Stimulated activated naive CD4-positive, alpha-beta T cell (primary cell): ENCODE measurements at regions not wholly inside any gene's neighbourhood (a gene's known extent, or its start where the extent isn't known, plus 50 kb on each side); places are given as distances from the start of the nearest gene placed in this dataset.

Experiments
- DNase-seq, 6 experiments: peaks; one replicate each; lab custom pipeline; 2025; lab: John Stamatoyannopoulos, UW

- DNase-seq: no peak
Measured at GRCh38 chr3:36192901-36193300, 187.4 kb upstream of the STAC start.

GRCh38 chr3:36193448-36193847, 186.9 kb upstream of the STAC start:
- DNase-seq: no peak

- DNase-seq: no peak
Measured at GRCh38 chr3:36196058-36196457, 184.2 kb upstream of the STAC start.

GRCh38 chr3:36197151-36197550, 183.2 kb upstream of the STAC start:
- no peak for DNase-seq

GRCh38 chr3:36201546-36201945, 178.8 kb upstream of the STAC start:
- DNase-seq: no peak

GRCh38 chr3:36206956-36207580, 173.2 kb upstream of the STAC start:
- DNase-seq: no peak

GRCh38 chr3:36210840-36211651, 169.3 kb upstream of the STAC start:
- DNase-seq: no peak

GRCh38 chr3:36211652-36211999, 168.7 kb upstream of the STAC start:
- no peak for DNase-seq

- DNase-seq: no peak
Measured at GRCh38 chr3:36212251-36212650, 168.1 kb upstream of the STAC start.

GRCh38 chr3:36214460-36214859, 165.8 kb upstream of the STAC start:
- DNase-seq: no peak

- DNase-seq: no peak
Measured at GRCh38 chr3:36215241-36215640, 165.1 kb upstream of the STAC start.

- DNase-seq: no peak
Measured at GRCh38 chr3:36219398-36219797, 160.9 kb upstream of the STAC start.

GRCh38 chr3:36220173-36220572, 160.1 kb upstream of the STAC start:
- no peak for DNase-seq

- DNase-seq: no peak
Measured at GRCh38 chr3:36221975-36222374, 158.3 kb upstream of the STAC start.

- no peak for DNase-seq
Measured at GRCh38 chr3:36227980-36228379, 152.3 kb upstream of the STAC start.

GRCh38 chr3:36229496-36229895, 150.8 kb upstream of the STAC start:
- DNase-seq: no peak

- no peak for DNase-seq
Measured at GRCh38 chr3:36232797-36233489, 147.4 kb upstream of the STAC start.

- no peak for DNase-seq
Measured at GRCh38 chr3:36244728-36245127, 135.6 kb upstream of the STAC start.

- DNase-seq: no peak
Measured at GRCh38 chr3:36248374-36248773, 131.9 kb upstream of the STAC start.

- no peak for DNase-seq
Measured at GRCh38 chr3:36250191-36250590, 130.1 kb upstream of the STAC start.

- no peak for DNase-seq
Measured at GRCh38 chr3:36257158-36257852, 123.0 kb upstream of the STAC start.

- no peak for DNase-seq
Measured at GRCh38 chr3:36258421-36258820, 121.9 kb upstream of the STAC start.

- DNase-seq: no peak
Measured at GRCh38 chr3:36259580-36259979, 120.7 kb upstream of the STAC start.
